A549 (cell line): ENCODE measurements at regions not wholly inside any gene's neighbourhood (a gene's known extent, or its start where the extent isn't known, plus 50 kb on each side); places are given as distances from the start of the nearest gene placed in this dataset.

ENCODE experiments used
- ATAC-seq, 2 experiments: fragments of 200-7000 bp in 1 of 2; fragments of >200 bp in 1 of 2; cut with Nextera tagmentation in 1 of 2; cut with Tn5 transposase in 1 of 2; 3 replicates each; pipeline versions ENCODE4 v1.8.0 to v1.9.1; 2018 to 2020; ENCODE audit warnings: mild to moderate bottlenecking in 1 of 2, moderate library complexity in 1 of 2
- CTCF ChIA-PET: fragments of 300-600 bp; sonication (Branson Sonifier 250); formaldehyde crosslinking; extraction: SDS; loops from one replicate; lab custom pipeline; 2021; ENCODE audit warnings: antibody characterized with exemption, inconsistent platforms; lab: Yijun Ruan, JAX
- POLR2A ChIA-PET: fragments of 350-600 bp; formaldehyde crosslinking; extraction: SDS; loops from one replicate; lab custom pipeline; 2021; ENCODE audit warnings: antibody characterized with exemption, inconsistent platforms; lab: Yijun Ruan, JAX
- DNase-seq, 2 experiments: peaks; one replicate each; pipeline versions ENCODE4 v3.0.0 to v3.0.0-alpha.2; 2011 to 2016; ENCODE audit warnings: low read depth in 1 of 2, low spot score in 1 of 2
- FAIRE-seq: peaks from 2 replicates; lab custom pipeline; 2011; peaks lifted over from hg19 to GRCh38; lab: Jason Lieb, UNC
- H3K27ac ChIP-seq, 2 experiments: fragments of >200 bp; sonication (Bioruptor Twin); formaldehyde crosslinking; 3 replicates each; pipeline ENCODE4 v1.5.1; 2016 to 2017
- H3K4me1 ChIP-seq: fragments of >200 bp; sonication (Bioruptor Twin); formaldehyde crosslinking; 3 replicates; pipeline ENCODE4 v1.6.1; 2016
- H3K4me2 ChIP-seq: fragments of >200 bp; sonication (Bioruptor Twin); formaldehyde crosslinking; 3 replicates; pipeline ENCODE4 v1.6.1; 2016
- H3K4me3 ChIP-seq: fragments of >200 bp; sonication (Bioruptor Twin); formaldehyde crosslinking; 3 replicates; pipeline ENCODE4 v1.5.1; 2016
- H3K9me3 ChIP-seq: fragments of >200 bp; sonication (Bioruptor Twin); formaldehyde crosslinking; 3 replicates; pipeline ENCODE4 v1.6.1; 2016
- BCL3 ChIP-seq: fragments of >200 bp; sonication (Bioruptor Twin); formaldehyde crosslinking; IDR thresholded peaks from 3 replicates; pipeline ENCODE4 v1.6.1; 2016
- CEBPB ChIP-seq, 2 experiments: fragments of >200 bp in 1 of 2; sonication (Bioruptor Twin) in 1 of 2; formaldehyde crosslinking in 1 of 2; IDR thresholded peaks; 2 replicates each; pipeline ENCODE4 v1.6.1; 2012 to 2016
- CHD2 ChIP-seq: fragments of 150-350 bp; IDR thresholded peaks from 2 replicates; pipeline ENCODE4 v1.6.1; 2014; ENCODE audit warnings: low read length; ENCODE audit not compliant: partially characterized antibody
- CHD4 ChIP-seq: fragments of 200-600 bp; sonication (generic); IDR thresholded peaks from 2 replicates; pipeline ENCODE4 v1.6.1; 2016; ENCODE audit warnings: antibody characterized with exemption, mild to moderate bottlenecking, borderline replicate concordance
- CTCF ChIP-seq: fragments of >200 bp; sonication (Bioruptor Twin); formaldehyde crosslinking; IDR thresholded peaks from 3 replicates; pipeline ENCODE4 v1.5.1; 2016
- EHMT2 ChIP-seq: fragments of 200-600 bp; sonication (generic); IDR thresholded peaks from 2 replicates; pipeline ENCODE4 v1.6.1; 2016; ENCODE audit warnings: antibody characterized with exemption, low read depth, mild to moderate bottlenecking, moderate library complexity
- FOSL2 ChIP-seq, 2 experiments: fragments of 450-650 bp in 1 of 2; fragments of >200 bp in 1 of 2; sonication (Bioruptor Twin) in 1 of 2; formaldehyde crosslinking; IDR thresholded peaks; 2 replicates each; pipeline versions ENCODE4 v1.5.0 to v1.6.1; 2016 to 2020; ENCODE audit warnings: mild to moderate bottlenecking in 1 of 2, moderate library complexity in 1 of 2
- FOXS1 ChIP-seq: fragments of 250-450 bp; sonication (Bioruptor Pico); IDR thresholded peaks from 2 replicates; pipeline ENCODE4 v1.5.0; 2020; ENCODE audit warnings: mild to moderate bottlenecking, moderate library complexity
- GATA3 ChIP-seq: IDR thresholded peaks from 2 replicates; pipeline ENCODE4 v1.6.1; 2012; ENCODE audit warnings: borderline replicate concordance
- HDAC2 ChIP-seq: fragments of 200-600 bp; sonication (generic); IDR thresholded peaks from 2 replicates; pipeline ENCODE4 v1.6.1; 2016
- HOXA7 ChIP-seq: fragments of 250-450 bp; sonication (Bioruptor Pico); IDR thresholded peaks from 2 replicates; pipeline ENCODE4 v1.5.0; 2020; ENCODE audit warnings: mild to moderate bottlenecking, moderate library complexity
- HOXB13 ChIP-seq: fragments of 250-450 bp; sonication (Bioruptor Pico); IDR thresholded peaks from 2 replicates; pipeline ENCODE4 v1.5.0; 2020; ENCODE audit warnings: low read depth, mild to moderate bottlenecking, moderate library complexity
- KDM1A ChIP-seq: fragments of 200-600 bp; sonication (generic); IDR thresholded peaks from 2 replicates; pipeline ENCODE4 v1.6.1; 2016; ENCODE audit warnings: low read depth, mild to moderate bottlenecking
- KDM5A ChIP-seq: fragments of 200-600 bp; sonication (generic); IDR thresholded peaks from 2 replicates; pipeline ENCODE4 v1.6.1; 2016; ENCODE audit warnings: antibody characterized with exemption, mild to moderate bottlenecking
- MAFK ChIP-seq: fragments of 450-650 bp; IDR thresholded peaks from 2 replicates; pipeline ENCODE4 v1.6.1; 2014; ENCODE audit not compliant: partially characterized antibody
- MAZ ChIP-seq: fragments of 150-350 bp; IDR thresholded peaks from 2 replicates; pipeline ENCODE4 v1.6.1; 2014; ENCODE audit warnings: antibody characterized with exemption, low read depth, low read length, borderline replicate concordance
- MYC ChIP-seq: IDR thresholded peaks from 2 replicates; pipeline ENCODE4 v1.6.1; 2012; ENCODE audit warnings: mild to moderate bottlenecking, inconsistent platforms, low read length, improper control_type of control experiment, borderline replicate concordance
- NFE2L2 ChIP-seq: fragments of 150-350 bp; conservative IDR thresholded peaks from 2 replicates; pipeline ENCODE4 v1.6.1; 2014; ENCODE audit warnings: low read length
- NPAS2 ChIP-seq: fragments of 250-450 bp; sonication (Bioruptor Pico); IDR thresholded peaks from 2 replicates; pipeline ENCODE4 v1.8.0; 2022; ENCODE audit warnings: mild to moderate bottlenecking, moderate library complexity, borderline replicate concordance
- NR3C1 ChIP-seq: fragments of >200 bp; sonication (Bioruptor Twin); formaldehyde crosslinking; IDR thresholded peaks from 3 replicates; pipeline ENCODE4 v1.6.1; 2017
- PHF8 ChIP-seq: fragments of 200-600 bp; sonication (generic); IDR thresholded peaks from 2 replicates; pipeline ENCODE4 v1.6.1; 2016; ENCODE audit warnings: low read depth, mild to moderate bottlenecking, antibody characterized with exemption, moderate library complexity, borderline replicate concordance
- POLR2A ChIP-seq: IDR thresholded peaks from 2 replicates; pipeline ENCODE4 v1.6.1; 2012; ENCODE audit warnings: mild to moderate bottlenecking, low read length
- RAD21 ChIP-seq, 2 experiments: fragments of >200 bp in 1 of 2; sonication (Bioruptor Twin) in 1 of 2; formaldehyde crosslinking in 1 of 2; IDR thresholded peaks in 1 of 2; conservative IDR thresholded peaks in 1 of 2; 2 replicates in 1 of 2; 3 replicates in 1 of 2; pipeline ENCODE4 v1.6.1; 2012 to 2018; ENCODE audit warnings: inconsistent platforms in 1 of 2
- RFX5 ChIP-seq: fragments of 450-650 bp; IDR thresholded peaks from 2 replicates; pipeline ENCODE4 v1.7.1; 2014; ENCODE audit warnings: antibody characterized with exemption, mild to moderate bottlenecking, moderate library complexity
- RNF2 ChIP-seq: fragments of 200-600 bp; sonication (generic); IDR thresholded peaks from 2 replicates; pipeline ENCODE4 v1.6.1; 2016; ENCODE audit warnings: low read depth, mild to moderate bottlenecking, antibody characterized with exemption, moderate library complexity, borderline replicate concordance
- SREBF2 ChIP-seq: fragments of 450-650 bp; IDR thresholded peaks from 2 replicates; pipeline ENCODE4 v1.6.1; 2014; ENCODE audit warnings: mild to moderate bottlenecking, moderate library complexity
- TFCP2L1 ChIP-seq: fragments of 250-450 bp; sonication (Bioruptor Pico); IDR thresholded peaks from 2 replicates; pipeline ENCODE4 v1.5.0; 2021; ENCODE audit warnings: mild to moderate bottlenecking
- ZC3H11A ChIP-seq: fragments of 450-650 bp; IDR thresholded peaks from 2 replicates; pipeline ENCODE4 v1.6.1; 2014; ENCODE audit warnings: antibody characterized with exemption, mild to moderate bottlenecking
- ZSCAN20 ChIP-seq: fragments of 250-450 bp; sonication (Bioruptor Pico); IDR thresholded peaks from 2 replicates; pipeline ENCODE4 v1.8.0; 2022; ENCODE audit warnings: mild to moderate bottlenecking, moderate library complexity
- WGBS: methylation state at CpG from one replicate; pipeline ENCODE4 v1.1.6; 2017; ENCODE audit errors: missing lambda C conversion rate; 5-methylcytosine and 5-hydroxymethylcytosine counted together
- TF ChIP-seq, protein P1 (sequence below): IDR thresholded peaks from 2 replicates; pipeline ENCODE4 v1.6.1; 2012
- TF ChIP-seq, protein P2 (sequence below): fragments of >200 bp; sonication (Bioruptor Twin); formaldehyde crosslinking; IDR thresholded peaks from 2 replicates; pipeline ENCODE4 v1.6.1; 2016

- Histone ChIP-seq H3K4me1 (no peaks in the 10 kb centered on the region), H3K4me3 (no peak overlapping the region), H3K27ac (no peak overlapping the region), H3K4me2 (no peak overlapping the region), H3K9me3 (no peaks in the 10 kb centered on the region)
- CTCF ChIA-PET = no interaction called here
- ATAC-seq (no peak), FAIRE-seq (no peak), DNase-seq (no peak)
- TF ChIP-seq RAD21 (conservative IDR thresholded peaks at IDR 0.05 in 1 of 2, IDR thresholded peaks at IDR 0.05 in 1 of 2) (no peak), MAZ (no peak), POLR2A (no peak), NR3C1 (no peak), NPAS2 (CRISPR knock-in tag) (no peak), KDM1A (no peak), CEBPB (IDR thresholded peaks at IDR 0.05) (no peak), HOXA7 (CRISPR knock-in tag) (no peak), GATA3 (no peak), CTCF (no peak), EHMT2 (no peak), FOSL2 (IDR thresholded peaks at IDR 0.05) (no peak), FOSL2 (CRISPR knock-in tag; IDR thresholded peaks at IDR 0.05) (no peak), RNF2 (no peak), MYC (no peak), BCL3 (no peak), NFE2L2 (no peak)
- TF ChIP-seq, protein P1, sequence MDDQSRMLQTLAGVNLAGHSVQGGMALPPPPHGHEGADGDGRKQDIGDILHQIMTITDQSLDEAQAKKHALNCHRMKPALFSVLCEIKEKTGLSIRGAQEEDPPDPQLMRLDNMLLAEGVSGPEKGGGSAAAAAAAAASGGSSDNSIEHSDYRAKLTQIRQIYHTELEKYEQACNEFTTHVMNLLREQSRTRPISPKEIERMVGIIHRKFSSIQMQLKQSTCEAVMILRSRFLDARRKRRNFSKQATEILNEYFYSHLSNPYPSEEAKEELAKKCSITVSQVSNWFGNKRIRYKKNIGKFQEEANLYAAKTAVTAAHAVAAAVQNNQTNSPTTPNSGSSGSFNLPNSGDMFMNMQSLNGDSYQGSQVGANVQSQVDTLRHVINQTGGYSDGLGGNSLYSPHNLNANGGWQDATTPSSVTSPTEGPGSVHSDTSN = no peak
- 25% methylated on average over 5 of the region's 5 CpGs for WGBS
- POLR2A ChIA-PET = no interaction called here
Measured at GRCh38 chr1:63038586-63038985, 254.7 kb downstream of the ATG4C start.

- ATAC-seq = no peak
- H3K27ac ChIP-seq = no peak overlapping the region
- 11% methylated on average over 3 of the region's 3 CpGs for WGBS
Measured at GRCh38 chr1:63041660-63042059, 257.7 kb downstream of the ATG4C start.

GRCh38 chr1:63042278-63042677 is 258.3 kb downstream of the ATG4C start:
- 2% methylated on average over 4 of the region's 4 CpGs for whole genome bisulfite sequencing
- DNase-seq (no peak), FAIRE-seq (no peak), ATAC-seq (no peak)
- Histone ChIP-seq H3K4me1 (no peaks in the 10 kb centered on the region), H3K27ac (no peak overlapping the region), H3K9me3 (no peaks in the 10 kb centered on the region), H3K4me2 (no peak overlapping the region), H3K4me3 (no peak overlapping the region)
- ChIA-PET POLR2A (no interaction called here), CTCF (no interaction called here)
- no peak for TF ChIP-seq ZC3H11A
- TF ChIP-seq CHD4 = no peak
- no peak for TF ChIP-seq MAFK
- no peak for TF ChIP-seq FOSL2 (IDR thresholded peaks at IDR 0.05)
- no peak for TF ChIP-seq FOSL2 (CRISPR knock-in tag; IDR thresholded peaks at IDR 0.05)
- TF ChIP-seq FOXS1 (CRISPR knock-in tag) = no peak
- no peak for TF ChIP-seq TFCP2L1 (CRISPR knock-in tag)
- no peak for TF ChIP-seq CHD2
- no peak for TF ChIP-seq MYC
- TF ChIP-seq ZSCAN20 (CRISPR knock-in tag) = no peak
- TF ChIP-seq PHF8 = no peak
- no peak for TF ChIP-seq NFE2L2
- no peak for TF ChIP-seq MAZ
- no peak for TF ChIP-seq RFX5
- no peak for TF ChIP-seq KDM5A
- no peak for TF ChIP-seq SREBF2
- no peak for TF ChIP-seq HDAC2
- no peak for TF ChIP-seq HOXB13 (CRISPR knock-in tag)
- TF ChIP-seq RAD21 (conservative IDR thresholded peaks at IDR 0.05 in 1 of 2, IDR thresholded peaks at IDR 0.05 in 1 of 2) = no peak

More at GRCh38 chr1:63041660-63042059, 257.7 kb downstream of the ATG4C start:
- H3K4me3 ChIP-seq = no peak overlapping the region
- no peak overlapping the region for H3K4me2 ChIP-seq
- TF ChIP-seq, protein P2, sequence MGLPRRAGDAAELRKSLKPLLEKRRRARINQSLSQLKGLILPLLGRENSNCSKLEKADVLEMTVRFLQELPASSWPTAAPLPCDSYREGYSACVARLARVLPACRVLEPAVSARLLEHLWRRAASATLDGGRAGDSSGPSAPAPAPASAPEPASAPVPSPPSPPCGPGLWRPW = no peak
- ChIA-PET CTCF (no interaction called here), POLR2A (no interaction called here)
- no peak for DNase-seq
- no peak for FAIRE-seq
- H3K4me1 ChIP-seq = no peaks in the 10 kb centered on the region
- H3K9me3 ChIP-seq = no peaks in the 10 kb centered on the region
